ENCODE measurements at regions not wholly inside any gene's neighbourhood (a gene's known extent, or its start where the extent isn't known, plus 50 kb on each side); places are given as distances from the start of the nearest gene placed in this dataset.

DNA sequence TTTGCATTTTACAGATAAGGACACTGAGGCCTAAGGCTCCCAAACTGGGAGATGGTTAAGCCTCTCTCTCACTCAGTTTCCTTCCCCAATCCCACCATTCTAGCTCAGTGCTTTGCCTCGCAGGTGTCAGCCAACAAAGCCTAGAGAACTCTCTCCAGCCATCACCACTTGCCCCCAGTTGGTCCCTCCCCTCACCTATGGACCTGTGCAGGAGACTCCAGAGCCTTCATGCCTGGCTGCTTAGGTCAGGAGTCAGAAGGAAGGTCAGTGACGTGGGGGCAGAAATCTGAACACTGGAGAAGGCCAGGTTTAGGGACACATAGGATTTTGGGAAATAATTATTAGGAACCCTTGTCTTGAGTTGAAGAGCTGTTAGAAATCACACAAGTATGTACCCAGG lies 295.3 kb downstream of the PTPRU start:
- Mint-ChIP-seq H3K27me3 (ENCODE audit: insufficient read depth) (peaks cover 2% of the 10 kb centered on the region), H3K4me1 (ENCODE audit: low read depth) (no peaks in the 10 kb centered on the region), H3K9me3 (peaks cover 13% of the 10 kb centered on the region), H3K36me3 (ENCODE audit: low read depth) (no peaks in the 10 kb centered on the region), H3K4me3 (no peak overlapping the region), H3K27ac (no peak overlapping the region)
- intact Hi-C loops (cut with micrococcal nuclease), result no loop called here
- DNase-seq (ENCODE audit: low spot score), result no peak

DNA sequence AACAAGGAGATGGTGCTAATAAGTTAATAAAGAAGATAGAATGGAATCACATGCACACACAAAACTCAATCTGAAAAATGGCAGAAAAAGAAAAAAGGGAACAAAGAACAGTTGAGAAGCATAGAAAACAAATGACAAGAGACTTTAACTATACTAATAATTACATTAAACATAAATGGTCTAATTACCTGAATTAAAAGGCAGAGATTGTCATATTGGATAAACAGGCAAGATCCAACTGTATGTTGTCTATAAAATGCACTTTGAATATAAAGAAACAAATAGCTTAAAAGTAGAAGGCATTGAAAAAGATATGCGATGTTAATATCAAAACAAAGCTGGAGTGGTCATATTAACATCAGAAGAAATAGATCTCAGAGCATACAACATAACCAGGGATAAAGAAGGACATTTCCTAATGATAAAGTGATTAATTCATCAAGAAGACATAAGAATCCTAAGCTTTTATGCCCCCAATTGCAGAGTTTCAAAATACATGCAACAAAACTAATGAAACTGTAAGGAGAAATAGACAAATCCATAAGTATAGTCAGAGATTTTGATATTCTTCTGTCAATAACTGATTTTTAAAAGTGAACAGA lies 293.5 kb downstream of the PTPRU start:
- Mint-ChIP-seq H3K4me1 (ENCODE audit: low read depth) (no peaks in the 10 kb centered on the region), H3K27ac (no peak overlapping the region), H3K4me3 (no peak overlapping the region), H3K9me3 (peaks cover 13% of the 10 kb centered on the region), H3K27me3 (ENCODE audit: insufficient read depth) (peaks cover 2% of the 10 kb centered on the region), H3K36me3 (ENCODE audit: low read depth) (no peaks in the 10 kb centered on the region)
- DNase-seq (ENCODE audit: low spot score), result no peak
- intact Hi-C loops (cut with micrococcal nuclease), result no loop called here

DNA sequence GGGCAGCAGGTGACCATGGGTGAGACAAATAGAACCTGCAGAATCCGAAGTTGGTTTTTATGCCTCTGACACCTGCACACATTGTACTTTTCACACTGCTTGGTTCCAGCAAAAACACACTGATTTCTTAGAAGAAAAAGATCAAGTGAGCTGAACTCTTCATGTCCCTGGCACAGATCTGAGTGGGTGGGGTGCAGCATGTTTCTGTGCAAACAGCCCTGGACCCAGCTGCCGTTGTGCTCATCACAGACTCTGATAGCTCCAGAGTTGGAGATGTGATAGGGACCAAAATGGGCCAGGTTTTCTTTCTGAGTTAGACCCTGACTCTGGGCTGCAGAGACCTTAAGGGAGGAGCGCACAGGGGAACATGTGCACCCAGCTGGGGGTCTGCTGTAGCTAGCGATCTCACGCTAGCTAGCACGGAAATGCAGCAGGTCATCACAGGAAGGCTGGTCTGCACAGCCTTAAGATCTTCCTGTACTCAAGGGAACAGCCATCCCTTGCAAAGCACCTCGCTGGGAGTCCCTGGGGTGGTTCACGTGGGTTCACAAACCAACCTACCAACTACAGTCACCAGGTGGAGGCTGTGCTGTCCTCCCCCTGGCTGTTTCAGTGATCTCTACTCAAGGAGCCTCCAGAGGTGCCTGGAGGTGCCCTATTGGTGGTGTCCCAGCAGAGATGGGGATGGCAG lies 291.1 kb downstream of the PTPRU start:
- Mint-ChIP-seq H3K27ac (no peak overlapping the region), H3K9me3 (peaks cover 13% of the 10 kb centered on the region), H3K4me3 (no peak overlapping the region), H3K4me1 (ENCODE audit: low read depth) (no peaks in the 10 kb centered on the region), H3K27me3 (ENCODE audit: insufficient read depth) (peaks cover 2% of the 10 kb centered on the region), H3K36me3 (ENCODE audit: low read depth) (no peaks in the 10 kb centered on the region)
- intact Hi-C loops (cut with micrococcal nuclease), result no loop called here
- no peak for DNase-seq (ENCODE audit: low spot score)

DNA sequence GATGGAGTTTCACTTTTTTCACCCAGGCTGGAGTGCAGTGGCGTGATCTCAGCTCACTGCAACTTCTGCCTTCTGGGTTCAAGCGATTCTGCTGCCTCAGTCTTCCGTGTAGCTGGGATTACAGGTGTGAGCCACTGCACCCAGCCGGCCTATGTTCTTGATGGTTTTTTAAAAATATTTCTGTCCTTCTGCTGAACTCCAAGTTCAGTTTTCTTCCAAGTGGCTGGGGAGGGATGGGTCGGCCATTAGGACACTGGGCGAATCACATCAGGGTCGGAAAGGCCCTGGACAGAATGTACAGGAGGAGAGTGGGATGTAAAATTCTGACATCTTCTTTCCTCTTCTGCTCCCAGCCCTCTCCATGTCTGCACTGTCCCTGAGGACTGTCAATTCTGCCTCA lies 289.6 kb downstream of the PTPRU start:
- no peaks in the 10 kb centered on the region for H3K4me1 Mint-ChIP-seq (ENCODE audit: low read depth)
- peaks cover 2% of the 10 kb centered on the region for H3K27me3 Mint-ChIP-seq (ENCODE audit: insufficient read depth)
- no peak overlapping the region for H3K4me3 Mint-ChIP-seq
- H3K27ac Mint-ChIP-seq, result no peak overlapping the region
- H3K9me3 Mint-ChIP-seq, result peaks cover 13% of the 10 kb centered on the region
- DNase-seq (ENCODE audit: low spot score), result no peak
- intact Hi-C loops (cut with micrococcal nuclease), result no loop called here
- H3K36me3 Mint-ChIP-seq (ENCODE audit: low read depth), result no peaks in the 10 kb centered on the region

DNA sequence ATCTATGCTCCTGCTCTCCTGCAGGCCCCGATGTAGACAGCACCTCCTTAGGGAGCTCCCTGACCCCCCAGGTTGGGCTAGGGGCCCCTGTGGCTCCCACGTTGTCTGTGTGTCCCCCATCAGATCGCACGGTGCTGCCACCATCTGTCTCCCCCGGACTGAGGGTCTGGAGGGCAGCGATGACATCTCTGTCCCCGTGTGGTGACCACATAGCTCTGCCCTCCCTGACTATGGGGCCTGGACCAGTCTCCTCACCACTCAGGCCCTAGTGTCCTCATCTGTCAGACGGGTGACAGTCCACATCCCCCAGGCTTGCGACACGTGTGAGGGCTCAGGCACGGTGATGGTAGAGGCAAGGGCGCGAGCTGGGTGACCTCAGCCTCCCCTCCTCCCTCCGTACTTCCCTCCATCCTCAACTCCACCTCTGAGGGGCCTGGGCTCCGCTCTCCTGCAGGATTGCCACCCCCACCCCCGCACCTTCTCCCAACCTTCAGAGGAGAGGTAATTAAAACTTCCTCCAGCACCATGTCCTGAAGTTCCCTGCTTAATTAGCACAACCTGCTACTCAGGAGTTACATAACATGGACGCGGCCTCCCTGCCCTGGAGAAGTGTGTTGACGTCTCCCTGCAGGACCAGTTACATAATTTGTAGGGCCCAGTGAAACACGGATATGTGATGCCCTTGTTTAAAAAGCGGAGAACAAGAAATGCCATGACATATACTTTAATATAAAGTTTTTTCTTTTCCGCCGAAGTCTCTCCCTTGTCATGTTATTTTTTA lies 288.2 kb downstream of the PTPRU start:
- H3K9me3 Mint-ChIP-seq, result peaks cover 7% of the 10 kb centered on the region
- intact Hi-C loops (cut with micrococcal nuclease), result no loop called here
- no peaks in the 10 kb centered on the region for H3K36me3 Mint-ChIP-seq (ENCODE audit: low read depth)
- H3K27ac Mint-ChIP-seq, result no peak overlapping the region
- no peak overlapping the region for H3K4me3 Mint-ChIP-seq
- no peaks in the 10 kb centered on the region for H3K4me1 Mint-ChIP-seq (ENCODE audit: low read depth)
- no peak for DNase-seq (ENCODE audit: low spot score)
- H3K27me3 Mint-ChIP-seq (ENCODE audit: insufficient read depth), result peaks cover 2% of the 10 kb centered on the region

DNA sequence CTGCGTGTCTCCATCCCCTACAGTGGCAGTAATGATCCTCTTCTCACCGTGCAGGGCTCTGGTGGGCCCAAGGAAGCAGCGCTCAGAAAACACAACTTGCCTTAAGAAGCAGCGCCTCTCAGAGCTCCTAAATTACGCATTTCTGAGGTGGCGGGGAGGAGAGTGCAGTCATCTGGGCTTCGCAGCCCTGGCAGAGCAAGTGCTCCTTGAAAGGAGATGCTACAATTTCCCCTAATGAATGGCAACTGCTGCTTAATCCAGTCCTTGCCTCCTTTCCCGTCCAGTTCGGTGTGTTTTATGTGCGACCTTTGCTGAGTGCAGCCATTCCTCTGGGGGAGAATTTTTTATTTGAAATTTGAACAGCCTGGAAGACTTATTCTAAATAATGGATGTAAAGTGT lies 287.3 kb downstream of the PTPRU start:
- intact Hi-C loops (cut with micrococcal nuclease), result no loop called here
- Mint-ChIP-seq H3K36me3 (ENCODE audit: low read depth) (no peaks in the 10 kb centered on the region), H3K4me3 (no peak overlapping the region), H3K27ac (no peak overlapping the region), H3K27me3 (ENCODE audit: insufficient read depth) (peaks cover 5% of the 10 kb centered on the region), H3K9me3 (no peaks in the 10 kb centered on the region), H3K4me1 (ENCODE audit: low read depth) (no peaks in the 10 kb centered on the region)
- no peak for DNase-seq (ENCODE audit: low spot score)

GRCh38 chr1:29523136-29523535 lies 286.8 kb downstream of the PTPRU start:
- Mint-ChIP-seq H3K27me3 (ENCODE audit: insufficient read depth) (peaks cover 8% of the 10 kb centered on the region), H3K36me3 (ENCODE audit: low read depth) (no peaks in the 10 kb centered on the region), H3K4me3 (no peak overlapping the region), H3K4me1 (ENCODE audit: low read depth) (no peaks in the 10 kb centered on the region), H3K9me3 (no peaks in the 10 kb centered on the region), H3K27ac (no peak overlapping the region)
- intact Hi-C loops (cut with micrococcal nuclease), result no loop called here
- no peak for DNase-seq (ENCODE audit: low spot score)

DNA sequence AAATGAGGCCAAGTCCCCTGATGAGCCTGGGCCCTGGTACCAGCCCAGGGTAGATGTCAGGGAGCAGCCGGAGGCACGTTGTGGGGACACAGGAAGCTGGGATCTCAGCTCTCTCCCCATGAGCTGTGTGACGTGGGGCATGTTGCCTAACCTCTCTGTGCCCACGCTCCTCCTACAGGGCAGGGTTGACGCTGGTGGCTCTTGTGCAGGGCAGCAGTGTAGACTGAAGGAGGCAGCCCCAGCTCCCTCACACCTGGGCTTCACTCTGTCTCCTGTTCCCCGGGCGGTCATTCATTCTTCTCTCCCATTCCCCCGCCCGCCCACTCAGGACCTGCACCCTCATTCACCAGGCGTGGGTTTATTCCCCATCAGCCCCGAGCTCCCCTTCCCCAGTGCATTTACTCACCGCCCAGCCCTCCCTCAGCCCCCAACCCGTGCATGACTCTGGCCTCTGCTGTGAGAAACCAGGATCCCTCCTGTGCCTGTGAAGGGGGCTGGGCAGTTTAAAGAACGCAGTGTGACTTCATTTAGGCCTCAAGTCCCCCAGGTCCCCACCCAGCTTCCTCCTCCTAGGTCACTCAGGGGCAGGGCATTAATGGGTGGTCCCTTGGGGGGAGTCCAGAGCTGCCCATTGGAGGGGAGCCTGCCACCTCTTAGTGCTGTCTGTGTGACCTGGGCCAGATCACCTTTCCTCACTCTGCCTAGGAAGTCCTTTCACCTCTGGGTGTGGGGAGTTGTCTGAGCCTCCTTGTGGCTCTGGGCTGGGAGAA lies 285.7 kb downstream of the PTPRU start:
- Mint-ChIP-seq H3K36me3 (ENCODE audit: low read depth) (no peaks in the 10 kb centered on the region), H3K4me1 (ENCODE audit: low read depth) (no peaks in the 10 kb centered on the region), H3K27me3 (ENCODE audit: insufficient read depth) (peaks cover 8% of the 10 kb centered on the region), H3K4me3 (no peak overlapping the region), H3K27ac (no peak overlapping the region), H3K9me3 (no peaks in the 10 kb centered on the region)
- no peak for DNase-seq (ENCODE audit: low spot score)
- intact Hi-C loops (cut with micrococcal nuclease), result no loop called here

- intact Hi-C loops (cut with micrococcal nuclease), result no loop called here
- Mint-ChIP-seq H3K4me1 (ENCODE audit: low read depth) (no peaks in the 10 kb centered on the region), H3K27ac (no peak overlapping the region), H3K36me3 (ENCODE audit: low read depth) (no peaks in the 10 kb centered on the region), H3K4me3 (no peak overlapping the region), H3K27me3 (ENCODE audit: insufficient read depth) (peaks cover 11% of the 10 kb centered on the region), H3K9me3 (no peaks in the 10 kb centered on the region)
- DNase-seq (ENCODE audit: low spot score), result no peak
These were observed 285.1 kb downstream of the PTPRU start for GRCh38 chr1:29521438-29521715.

DNA sequence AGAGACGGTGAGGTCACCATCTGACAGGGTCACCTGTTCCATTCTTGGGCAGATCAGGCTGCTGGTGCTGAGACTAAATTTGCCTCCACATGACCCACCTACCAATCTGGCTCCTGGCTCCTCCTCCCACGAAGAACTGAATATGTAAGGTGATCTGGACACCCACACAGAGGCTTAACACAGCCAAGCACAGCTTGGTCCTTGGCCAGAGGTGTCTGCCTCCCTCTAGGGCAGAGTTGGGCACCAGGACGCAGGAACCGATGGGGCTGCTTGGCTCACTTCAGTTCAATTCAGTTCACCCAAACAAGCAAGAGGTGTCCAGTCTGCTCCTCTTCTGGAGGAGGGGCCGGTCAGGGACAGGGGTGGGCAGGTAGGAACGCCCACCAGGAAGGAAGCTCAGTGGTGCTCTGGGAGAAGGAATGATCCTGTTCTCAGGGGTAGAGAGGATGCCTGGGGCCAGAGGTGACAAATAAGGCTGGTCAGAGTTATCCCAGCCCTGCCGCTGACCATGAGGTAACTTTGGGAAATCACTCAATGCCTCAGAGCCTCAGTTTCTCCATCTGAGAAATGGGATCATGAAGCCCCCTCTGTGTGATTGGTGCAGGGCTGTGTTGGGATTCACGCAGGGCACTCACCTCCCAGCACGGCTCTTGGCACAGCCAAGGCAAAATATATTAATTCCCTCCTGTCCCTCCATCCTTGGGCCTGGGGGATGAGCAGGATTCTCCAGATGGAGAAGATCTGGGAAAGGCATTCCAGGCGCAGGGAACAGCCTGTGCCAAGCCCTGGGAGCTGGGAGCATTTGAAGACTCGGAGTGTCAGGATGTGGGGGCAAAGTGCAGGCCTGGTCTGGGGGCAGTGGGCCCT lies 284.5 kb downstream of the PTPRU start:
- no peak for DNase-seq (ENCODE audit: low spot score)

DNA sequence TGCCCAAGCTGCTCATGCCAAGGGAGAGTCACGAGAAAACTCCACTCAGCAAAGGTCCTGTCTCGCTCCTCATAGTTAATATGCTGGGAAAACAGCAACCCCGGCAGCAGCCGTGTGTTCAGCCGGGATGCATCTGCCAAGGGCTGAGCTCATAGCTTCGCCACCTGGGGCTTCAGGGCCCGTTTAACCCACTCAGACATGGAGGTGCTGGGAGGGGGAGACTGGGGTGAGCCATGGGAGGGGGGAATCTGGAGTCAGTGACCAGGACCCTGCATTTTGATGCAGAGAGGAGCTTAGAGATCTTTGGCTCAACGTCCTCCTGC lies 283.4 kb downstream of the PTPRU start:
- no peaks in the 10 kb centered on the region for H3K9me3 Mint-ChIP-seq
- no peaks in the 10 kb centered on the region for H3K4me1 Mint-ChIP-seq (ENCODE audit: low read depth)
- H3K4me3 Mint-ChIP-seq, result no peak overlapping the region
- intact Hi-C loops (cut with micrococcal nuclease), result no loop called here
- H3K27ac Mint-ChIP-seq, result no peak overlapping the region
- H3K36me3 Mint-ChIP-seq (ENCODE audit: low read depth), result no peaks in the 10 kb centered on the region
- no peak for DNase-seq (ENCODE audit: low spot score)
- peaks cover 9% of the 10 kb centered on the region for H3K27me3 Mint-ChIP-seq (ENCODE audit: insufficient read depth)

More for the DNA sequence above, 284.5 kb downstream of the PTPRU start:
- peaks cover 9% of the 10 kb centered on the region for H3K27me3 Mint-ChIP-seq (ENCODE audit: insufficient read depth)
- H3K4me1 Mint-ChIP-seq (ENCODE audit: low read depth), result no peaks in the 10 kb centered on the region
- H3K27ac Mint-ChIP-seq, result no peak overlapping the region
- H3K4me3 Mint-ChIP-seq, result no peak overlapping the region
- H3K9me3 Mint-ChIP-seq, result no peaks in the 10 kb centered on the region
- intact Hi-C loops (cut with micrococcal nuclease), result no loop called here
- H3K36me3 Mint-ChIP-seq (ENCODE audit: low read depth), result no peaks in the 10 kb centered on the region

GRCh38 chr1:29519108-29519787 lies 282.9 kb downstream of the PTPRU start:
- no peaks in the 10 kb centered on the region for H3K36me3 Mint-ChIP-seq (ENCODE audit: low read depth)
- no peak for DNase-seq (ENCODE audit: low spot score)
- intact Hi-C loops (cut with micrococcal nuclease), result no loop called here
- peaks cover 9% of the 10 kb centered on the region for H3K27me3 Mint-ChIP-seq (ENCODE audit: insufficient read depth)
- H3K27ac Mint-ChIP-seq, result no peak overlapping the region
- H3K4me1 Mint-ChIP-seq (ENCODE audit: low read depth), result no peaks in the 10 kb centered on the region
- H3K4me3 Mint-ChIP-seq, result no peak overlapping the region
- no peaks in the 10 kb centered on the region for H3K9me3 Mint-ChIP-seq

Data from activated T-helper 1 cell treated with anti-CD3 and anti-CD28 coated beads, Interleukin-12 subunit alpha, Interleukin-12 subunit beta, Interleukin-2, Interleukin-4 antibody, amounts not matched to agents 30 ng/mL and 10 ng/mL and 1 ng/mL, durations not matched to agents 14 hours and 24 hours and 36 hours (primary cell).